Smooth muscle cell (in vitro differentiated cells): ENCODE measurements at regions not wholly inside any gene's neighbourhood (a gene's known extent, or its start where the extent isn't known, plus 50 kb on each side); places are given as distances from the start of the nearest gene placed in this dataset.

Experiments used
- DNase-seq: peaks from one replicate; lab custom pipeline; 2025; ENCODE audit not compliant: unreplicated experiment; lab: John Stamatoyannopoulos, UW
- H2AFZ ChIP-seq: fragments of 200-600 bp; sonication (generic); 2 replicates; pipeline ENCODE4 v1.6.0; 2016; ENCODE audit warnings: antibody characterized with exemption, low read depth, mild to moderate bottlenecking
- H3F3A ChIP-seq: fragments of 200-600 bp; sonication (generic); 2 replicates; pipeline ENCODE4 v1.6.0; 2017; ENCODE audit warnings: antibody characterized with exemption, low read depth
- H3K27ac ChIP-seq: fragments of 200-600 bp; sonication (generic); 2 replicates; pipeline ENCODE4 v1.5.1; 2016; ENCODE audit warnings: low read depth, mild to moderate bottlenecking
- H3K27me3 ChIP-seq: fragments of 200-600 bp; sonication (generic); 2 replicates; pipeline ENCODE4 v1.6.1; 2016; ENCODE audit warnings: low read depth, mild to moderate bottlenecking
- H3K36me3 ChIP-seq: fragments of 200-600 bp; sonication (generic); 2 replicates; pipeline ENCODE4 v1.5.1; 2016; ENCODE audit warnings: low read depth
- H3K4me1 ChIP-seq: fragments of 200-600 bp; sonication (generic); 2 replicates; pipeline ENCODE4 v1.5.1; 2016; ENCODE audit warnings: low read depth
- H3K4me2 ChIP-seq: fragments of 200-600 bp; sonication (generic); 2 replicates; pipeline ENCODE4 v1.6.0; 2016; ENCODE audit warnings: mild to moderate bottlenecking
- H3K4me3 ChIP-seq: fragments of 200-600 bp; sonication (generic); 2 replicates; pipeline ENCODE4 v1.5.1; 2016; ENCODE audit warnings: mild to moderate bottlenecking
- H3K79me2 ChIP-seq: fragments of 200-600 bp; sonication (generic); 2 replicates; pipeline ENCODE4 v1.6.0; 2016; ENCODE audit warnings: low read depth, mild to moderate bottlenecking
- H3K9ac ChIP-seq: fragments of 200-600 bp; sonication (generic); 2 replicates; pipeline ENCODE4 v1.6.0; 2016; ENCODE audit warnings: low read depth
- H3K9me3 ChIP-seq: fragments of 200-600 bp; sonication (generic); replicated peaks from 2 replicates; pipeline ENCODE4 v1.5.1; 2016; ENCODE audit warnings: low read depth
- H4K20me1 ChIP-seq: fragments of 200-600 bp; sonication (generic); 2 replicates; pipeline ENCODE4 v1.6.0; 2016; ENCODE audit warnings: low read depth
- WGBS: methylation state at CpG from one replicate; pipeline ENCODE4 v1.1.7; 2016; ENCODE audit warnings: low lambda C conversion rate; 5-methylcytosine and 5-hydroxymethylcytosine counted together
- TF ChIP-seq, protein P1 (sequence below): fragments of 200-600 bp; sonication (generic); IDR thresholded peaks from 2 replicates; pipeline ENCODE4 v1.5.1; 2017; ENCODE audit warnings: borderline replicate concordance, mild to moderate bottlenecking, antibody characterized with exemption; ENCODE audit not compliant: insufficient read depth, poor library complexity, severe bottlenecking

DNA sequence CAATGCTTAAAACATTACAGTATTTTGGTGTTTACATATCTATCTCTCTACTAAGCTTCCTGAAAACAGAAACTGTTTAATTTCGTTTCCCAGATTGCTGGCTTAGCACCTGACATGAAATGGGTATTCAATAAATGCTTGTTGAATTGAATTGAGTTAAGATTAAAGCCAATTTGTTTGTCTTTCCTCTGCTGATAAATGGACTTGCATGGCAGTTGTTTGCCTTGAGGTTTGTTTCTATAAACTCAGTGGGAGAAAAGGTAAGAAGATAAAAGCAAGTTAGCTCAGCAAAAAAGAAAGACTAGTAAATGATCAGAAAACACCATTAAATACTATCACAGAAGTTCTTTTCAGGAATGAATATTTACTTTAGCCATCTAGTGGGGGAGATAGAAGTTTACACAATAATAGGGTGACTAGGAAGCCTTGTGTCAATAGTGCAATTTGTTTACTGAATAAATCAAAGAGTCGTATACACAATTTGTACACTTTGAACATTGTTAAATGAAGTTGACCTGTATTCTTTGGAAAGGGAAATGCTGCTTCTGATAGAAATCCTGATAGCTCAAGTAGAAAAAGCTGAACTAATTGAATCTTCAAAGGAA lies 754.5 kb upstream of the FAM98A start:
- Histone ChIP-seq H3F3A (no peaks in the 10 kb centered on the region), H3K4me1 (no peaks in the 10 kb centered on the region), H4K20me1 (no peaks in the 10 kb centered on the region), H3K27me3 (no peaks in the 10 kb centered on the region), H3K9me3 (no peaks in the 10 kb centered on the region), H2AFZ (no peak overlapping the region), H3K4me3 (no peak overlapping the region), H3K4me2 (no peak overlapping the region), H3K27ac (no peak overlapping the region), H3K79me2 (no peaks in the 10 kb centered on the region), H3K9ac (no peak overlapping the region), H3K36me3 (no peaks in the 10 kb centered on the region)
- DNase-seq, result no peak
- TF ChIP-seq, protein P1, sequence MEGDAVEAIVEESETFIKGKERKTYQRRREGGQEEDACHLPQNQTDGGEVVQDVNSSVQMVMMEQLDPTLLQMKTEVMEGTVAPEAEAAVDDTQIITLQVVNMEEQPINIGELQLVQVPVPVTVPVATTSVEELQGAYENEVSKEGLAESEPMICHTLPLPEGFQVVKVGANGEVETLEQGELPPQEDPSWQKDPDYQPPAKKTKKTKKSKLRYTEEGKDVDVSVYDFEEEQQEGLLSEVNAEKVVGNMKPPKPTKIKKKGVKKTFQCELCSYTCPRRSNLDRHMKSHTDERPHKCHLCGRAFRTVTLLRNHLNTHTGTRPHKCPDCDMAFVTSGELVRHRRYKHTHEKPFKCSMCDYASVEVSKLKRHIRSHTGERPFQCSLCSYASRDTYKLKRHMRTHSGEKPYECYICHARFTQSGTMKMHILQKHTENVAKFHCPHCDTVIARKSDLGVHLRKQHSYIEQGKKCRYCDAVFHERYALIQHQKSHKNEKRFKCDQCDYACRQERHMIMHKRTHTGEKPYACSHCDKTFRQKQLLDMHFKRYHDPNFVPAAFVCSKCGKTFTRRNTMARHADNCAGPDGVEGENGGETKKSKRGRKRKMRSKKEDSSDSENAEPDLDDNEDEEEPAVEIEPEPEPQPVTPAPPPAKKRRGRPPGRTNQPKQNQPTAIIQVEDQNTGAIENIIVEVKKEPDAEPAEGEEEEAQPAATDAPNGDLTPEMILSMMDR, result no peak
- 77% methylated on average over 2 of the region's 2 CpGs for WGBS

DNA sequence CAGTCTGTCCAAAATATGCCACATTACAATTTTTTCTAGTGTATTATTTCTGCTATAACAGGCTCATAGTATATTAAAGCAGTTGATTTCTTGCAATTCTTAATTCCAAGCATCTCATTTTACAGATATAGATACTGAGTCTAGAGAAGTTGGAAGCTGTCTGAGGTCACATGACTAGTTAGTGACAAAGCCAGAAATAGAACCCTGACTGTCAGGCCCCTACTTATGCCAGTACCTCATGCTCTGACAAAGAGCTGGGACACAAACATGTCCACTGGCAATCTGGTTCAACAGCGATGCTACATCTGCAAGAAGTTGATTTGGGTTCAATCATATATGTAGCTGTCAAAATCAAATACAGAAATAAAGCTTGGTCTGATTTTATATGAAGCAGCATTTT lies 750.4 kb upstream of the FAM98A start:
- 93% methylated on average over 1 of the region's 1 CpG for WGBS
- TF ChIP-seq, protein P1, result no peak
- H3K4me2 ChIP-seq, result no peak overlapping the region
- no peaks in the 10 kb centered on the region for H3K4me1 ChIP-seq
- H3K27ac ChIP-seq, result no peak overlapping the region
- no peak overlapping the region for H3K9ac ChIP-seq
- H3K9me3 ChIP-seq, result no peaks in the 10 kb centered on the region
- H3K36me3 ChIP-seq, result no peaks in the 10 kb centered on the region
- no peaks in the 10 kb centered on the region for H3K79me2 ChIP-seq
- no peak overlapping the region for H2AFZ ChIP-seq
- H3F3A ChIP-seq, result no peaks in the 10 kb centered on the region
- no peak overlapping the region for H3K4me3 ChIP-seq
- H4K20me1 ChIP-seq, result no peaks in the 10 kb centered on the region
- H3K27me3 ChIP-seq, result no peaks in the 10 kb centered on the region
- no peak for DNase-seq

DNA sequence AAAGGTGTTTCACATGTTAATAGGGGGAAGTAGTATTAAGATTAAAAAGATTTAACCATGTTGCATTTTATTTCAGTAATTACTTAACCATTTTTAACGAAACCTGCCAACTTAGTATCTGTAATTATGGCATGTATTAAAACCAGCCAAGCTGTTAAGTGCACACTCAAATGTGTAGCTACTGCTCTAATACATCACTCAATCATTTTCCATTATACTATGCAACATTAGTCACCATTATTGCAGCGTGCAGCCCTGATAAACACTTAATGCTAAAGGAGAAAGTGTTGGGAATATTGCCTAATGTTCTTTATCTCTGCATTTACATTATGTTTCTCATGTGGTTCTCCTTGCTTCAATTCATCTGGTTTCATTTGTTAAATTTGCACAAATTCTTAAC lies 745.9 kb upstream of the FAM98A start:
- H3K27ac ChIP-seq, result no peak overlapping the region
- DNase-seq, result no peak
- H3F3A ChIP-seq, result no peaks in the 10 kb centered on the region
- no peaks in the 10 kb centered on the region for H3K27me3 ChIP-seq
- no peaks in the 10 kb centered on the region for H3K9me3 ChIP-seq
- no peaks in the 10 kb centered on the region for H3K79me2 ChIP-seq
- no peak overlapping the region for H3K9ac ChIP-seq
- 83% methylated on average over 2 of the region's 2 CpGs for WGBS
- H4K20me1 ChIP-seq, result no peaks in the 10 kb centered on the region
- H3K4me2 ChIP-seq, result no peak overlapping the region
- no peaks in the 10 kb centered on the region for H3K4me1 ChIP-seq
- no peaks in the 10 kb centered on the region for H3K36me3 ChIP-seq
- TF ChIP-seq, protein P1, result no peak
- H3K4me3 ChIP-seq, result no peak overlapping the region
- H2AFZ ChIP-seq, result no peak overlapping the region

DNA sequence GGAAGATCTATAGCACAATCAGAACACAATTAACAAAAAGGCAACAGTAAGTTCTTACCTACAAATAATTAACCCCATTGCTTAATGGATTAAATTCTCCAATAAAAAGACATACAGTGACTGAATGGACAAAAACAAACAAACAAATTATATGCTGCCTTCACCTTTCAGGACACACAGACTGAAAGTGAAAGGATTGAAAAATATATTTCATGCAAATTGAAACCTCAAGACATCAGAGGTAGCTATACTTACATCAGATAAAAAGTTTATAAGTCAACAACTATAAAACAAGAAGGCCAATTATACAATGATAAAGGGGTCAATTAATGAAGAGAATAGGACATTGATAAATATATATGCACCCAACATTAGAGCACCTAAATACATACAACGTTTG lies 741.2 kb upstream of the FAM98A start:
- no peak overlapping the region for H3K27ac ChIP-seq
- H3K36me3 ChIP-seq, result no peaks in the 10 kb centered on the region
- H2AFZ ChIP-seq, result no peak overlapping the region
- no peaks in the 10 kb centered on the region for H3K4me1 ChIP-seq
- H3F3A ChIP-seq, result no peaks in the 10 kb centered on the region
- no peaks in the 10 kb centered on the region for H3K27me3 ChIP-seq
- TF ChIP-seq, protein P1, result no peak
- H4K20me1 ChIP-seq, result no peaks in the 10 kb centered on the region
- no peaks in the 10 kb centered on the region for H3K9me3 ChIP-seq
- 69% methylated on average over 1 of the region's 1 CpG for WGBS
- no peak overlapping the region for H3K4me2 ChIP-seq
- no peak overlapping the region for H3K4me3 ChIP-seq
- no peak for DNase-seq
- no peak overlapping the region for H3K9ac ChIP-seq
- no peaks in the 10 kb centered on the region for H3K79me2 ChIP-seq
